Stimulated activated CD8-positive, alpha-beta memory T cell treated with anti-CD3 and anti-CD28 coated beads, Interleukin-4, amount 100 ng/mL, for 24 hours (primary cell): ENCODE measurements at regions not wholly inside any gene's neighbourhood (a gene's known extent, or its start where the extent isn't known, plus 50 kb on each side); places are given as distances from the start of the nearest gene placed in this dataset.
A peak's percentile ranks its signal among the peaks of the same experiment; 100 is the strongest.

ENCODE experiments used
- DNase-seq: peaks from one replicate; pipeline ENCODE4 v3.0.0-alpha.2; 2020; ENCODE audit warnings: low read depth

DNA sequence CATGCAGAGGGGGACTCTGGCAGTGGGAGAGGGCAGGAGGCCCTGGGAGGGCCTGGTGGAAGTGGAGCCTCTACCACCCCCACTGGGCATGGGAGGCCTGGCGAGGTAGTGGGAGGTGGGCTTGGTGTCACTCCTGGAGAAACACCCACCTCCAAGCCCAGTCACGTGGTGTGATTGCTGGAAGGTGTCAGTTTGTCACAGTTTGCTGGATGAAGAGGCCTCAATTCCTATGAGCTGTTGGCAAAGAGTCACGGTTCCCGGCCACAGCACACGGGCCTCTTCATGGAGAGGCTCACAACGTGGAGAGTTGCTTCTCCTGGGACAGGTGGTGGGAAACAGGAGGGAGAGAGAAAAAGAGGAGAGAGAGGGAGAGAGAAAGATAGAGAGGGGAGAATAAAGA is 684.1 kb upstream of the ARGLU1 start:
- no peak for DNase-seq

DNA sequence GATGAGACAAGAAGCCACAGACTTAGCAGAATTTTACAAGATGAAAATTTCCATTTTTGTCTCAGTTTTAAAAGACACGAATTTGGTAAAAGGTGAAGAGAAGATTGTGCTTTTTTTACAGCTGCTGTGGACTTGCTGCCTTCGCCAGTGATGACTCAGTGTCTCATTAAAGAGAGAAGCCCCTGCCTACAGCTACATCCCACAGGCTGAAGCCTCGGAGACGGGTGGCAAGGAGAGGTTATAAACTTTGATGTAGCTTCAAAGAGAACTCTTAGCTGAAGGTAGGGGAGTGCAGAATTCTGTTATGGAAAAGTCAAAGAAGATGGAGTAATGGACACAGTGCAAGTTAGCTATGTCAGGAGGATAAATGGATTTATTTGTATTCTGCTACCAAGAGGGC is 683.4 kb upstream of the ARGLU1 start:
- DNase-seq, result no peak

DNA sequence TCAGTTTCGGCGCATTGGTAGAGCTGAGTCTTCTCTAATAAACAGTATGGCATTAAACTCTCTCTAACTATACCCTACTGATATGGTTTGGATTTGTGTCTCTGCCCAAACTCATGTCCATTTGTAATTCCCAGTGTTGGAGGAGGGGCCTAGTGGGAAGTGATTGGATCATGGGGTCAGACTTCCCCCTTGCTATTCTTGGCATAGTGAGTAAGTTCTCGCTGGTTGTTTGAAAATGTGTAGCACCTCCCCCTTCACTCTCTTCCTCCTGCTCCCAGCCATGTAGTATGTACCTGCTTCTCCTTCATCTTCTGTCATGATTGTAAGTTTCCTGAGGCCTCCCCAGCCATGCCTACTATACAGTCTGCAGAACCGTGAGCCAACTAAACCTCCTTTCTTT is 682.7 kb upstream of the ARGLU1 start:
- DNase-seq, result no peak

DNA sequence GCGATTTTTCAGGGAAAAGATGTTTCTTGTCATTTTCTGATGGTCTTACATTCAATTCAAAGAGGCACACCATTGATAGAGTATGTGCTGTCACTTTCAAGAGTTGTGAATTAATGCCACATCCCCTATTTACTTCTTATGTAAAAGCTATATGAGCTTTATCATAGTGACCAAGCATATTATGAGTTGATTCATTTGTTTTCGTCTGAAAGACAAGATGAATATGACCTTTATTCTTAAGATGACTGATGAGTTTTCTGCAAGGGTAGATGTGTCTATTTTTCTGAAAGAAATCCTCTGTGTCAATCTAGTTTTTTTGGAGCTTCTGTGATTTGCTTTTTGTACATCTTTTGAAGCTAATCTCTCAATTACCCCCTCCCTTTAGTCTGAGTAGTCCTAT is 676.3 kb upstream of the ARGLU1 start:
- no peak for DNase-seq

DNA sequence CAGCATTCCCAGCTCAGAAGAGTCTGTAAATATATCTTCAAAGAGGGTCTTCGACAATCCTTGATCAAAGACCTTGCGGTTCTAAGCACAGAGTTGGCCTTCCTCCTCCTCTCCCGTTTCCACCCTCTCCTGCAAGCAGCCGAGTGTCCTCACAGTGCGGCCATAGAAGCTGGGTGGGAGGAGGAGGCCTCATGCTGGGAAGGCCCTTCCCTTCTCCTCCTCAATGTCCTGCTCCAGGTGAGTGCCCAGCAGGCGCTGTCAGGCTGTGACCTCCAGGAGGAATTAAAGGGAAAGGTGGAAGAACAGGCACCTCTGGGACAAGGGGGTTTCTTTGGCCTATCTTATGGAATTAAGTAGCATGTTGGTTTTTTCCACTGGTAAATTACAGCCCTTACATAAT is 674.2 kb upstream of the ARGLU1 start:
- no peak for DNase-seq

DNA sequence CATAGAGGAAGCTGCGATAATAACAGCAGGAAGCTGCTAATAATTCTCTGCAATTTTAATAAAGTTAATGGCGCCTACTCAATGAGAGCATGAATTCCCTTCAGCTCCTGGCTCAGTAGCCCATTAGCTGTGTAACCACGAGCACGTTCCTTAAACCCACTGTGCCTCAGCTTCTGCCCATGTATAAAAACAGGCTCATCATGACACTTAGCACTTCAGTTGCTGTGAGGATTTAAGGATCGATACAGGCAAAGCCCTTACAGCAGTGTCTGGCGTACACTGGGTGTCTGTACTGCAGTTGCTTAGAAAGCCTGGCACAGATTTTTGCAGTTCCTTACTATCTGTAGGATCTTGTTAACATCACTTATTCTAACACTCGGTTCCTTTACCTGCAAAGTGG is 673.4 kb upstream of the ARGLU1 start:
- no peak for DNase-seq

DNA sequence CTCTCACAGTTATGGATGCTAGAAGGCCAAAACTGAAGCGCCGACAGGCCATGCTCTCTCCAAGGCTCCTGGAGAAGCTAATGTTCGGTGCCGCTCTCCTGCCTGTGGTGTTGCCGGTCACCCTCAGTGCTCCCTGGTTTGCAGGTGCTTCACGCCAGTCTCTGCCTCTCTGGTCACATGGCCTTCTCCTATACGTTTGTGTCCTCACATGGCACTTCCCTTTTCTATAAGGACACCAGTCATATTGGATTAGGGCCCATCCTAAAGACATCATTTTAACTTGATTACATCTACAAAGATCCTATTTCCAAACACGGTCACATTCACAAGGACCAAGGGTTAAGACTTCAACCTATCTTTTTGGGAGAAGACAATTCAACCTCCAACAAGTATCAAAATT is 671.3 kb upstream of the ARGLU1 start:
- no peak for DNase-seq

DNA sequence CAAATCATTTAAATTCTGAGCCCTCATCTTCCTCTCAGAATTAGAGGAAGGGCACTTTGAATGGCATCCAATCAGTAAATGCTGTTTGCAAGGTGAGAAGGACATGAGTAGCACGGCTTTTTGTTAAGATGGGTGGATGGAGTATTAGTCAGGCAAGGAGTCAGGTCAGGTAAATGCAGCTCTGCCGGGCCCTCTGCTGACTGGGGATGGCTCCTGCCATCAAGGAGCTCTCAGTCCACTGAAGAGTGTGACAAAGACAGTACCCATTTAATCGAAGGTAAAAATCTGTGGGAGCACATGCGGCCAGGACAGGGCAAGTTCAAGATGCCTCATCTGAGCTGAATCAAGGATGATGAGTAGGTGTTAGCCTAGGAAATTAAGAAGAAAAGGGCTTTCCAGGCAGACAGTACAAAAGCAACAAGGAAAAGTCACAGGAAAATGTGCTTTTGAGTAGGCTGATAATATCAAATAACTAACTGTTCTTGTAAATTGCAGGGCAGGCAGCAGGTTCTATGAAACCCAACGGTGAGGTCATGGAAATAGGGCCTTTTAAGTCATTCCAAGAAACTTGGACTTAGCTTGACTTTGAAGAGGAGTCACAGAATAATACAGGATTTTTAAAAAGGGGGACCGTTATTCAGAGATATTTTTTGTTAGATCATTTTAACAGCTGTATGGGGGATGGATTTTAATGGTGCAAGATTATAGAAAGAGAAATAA is 670.5 kb upstream of the ARGLU1 start:
- no peak for DNase-seq

DNA sequence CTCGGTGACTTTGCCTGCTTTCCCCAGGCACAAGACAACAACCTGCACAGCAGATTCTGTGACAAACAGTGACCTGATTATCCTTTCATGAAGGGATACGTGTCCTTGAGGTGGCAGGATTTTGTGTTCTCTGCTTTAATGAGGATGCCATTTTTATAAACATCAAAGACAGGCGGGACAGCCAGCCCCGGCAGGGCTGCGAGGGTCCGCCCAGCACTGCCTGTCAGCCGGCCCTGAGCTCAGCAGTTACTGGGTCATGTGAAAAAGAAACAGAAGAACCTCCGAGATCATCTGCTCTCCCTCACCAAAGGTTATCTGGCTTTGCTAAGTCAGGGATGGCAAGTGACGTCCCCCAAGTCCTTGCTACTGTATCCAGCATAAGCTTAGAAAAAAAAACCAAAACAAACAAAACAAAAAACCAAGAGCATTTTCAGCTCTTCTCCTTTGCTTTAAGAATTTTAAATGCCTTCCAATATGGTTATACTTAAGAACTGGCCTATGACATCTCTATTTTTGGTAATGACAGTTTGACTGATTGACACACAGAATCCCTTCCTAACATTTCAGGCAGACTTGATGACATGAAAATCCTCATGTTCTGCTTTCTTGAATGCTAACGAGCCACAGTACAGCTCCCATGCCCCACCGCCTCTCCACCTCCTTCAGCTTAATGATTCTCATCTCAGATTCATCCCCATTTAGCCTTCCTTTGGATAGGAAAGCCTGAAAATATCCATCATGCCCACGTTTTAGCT is 666.6 kb upstream of the ARGLU1 start:
- no peak for DNase-seq

DNA sequence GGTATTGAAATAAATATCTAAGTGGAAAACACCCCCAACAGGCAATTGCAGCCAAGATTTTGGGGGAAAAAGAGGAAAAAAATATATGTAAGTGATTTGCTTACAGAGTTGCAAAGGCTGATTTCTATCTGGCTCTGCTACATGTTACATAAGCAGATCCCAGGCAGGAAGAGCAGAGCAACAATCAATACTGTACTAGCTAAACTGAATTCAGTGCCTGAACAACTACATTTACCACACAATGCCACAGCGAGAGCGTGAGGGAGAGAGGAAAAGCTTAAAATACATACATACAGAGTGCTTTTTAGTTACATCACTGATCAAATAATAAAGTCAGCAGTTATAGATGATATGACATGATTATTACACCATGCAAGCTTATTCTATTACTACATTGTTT is 665.6 kb upstream of the ARGLU1 start:
- DNase-seq, result no peak

DNA sequence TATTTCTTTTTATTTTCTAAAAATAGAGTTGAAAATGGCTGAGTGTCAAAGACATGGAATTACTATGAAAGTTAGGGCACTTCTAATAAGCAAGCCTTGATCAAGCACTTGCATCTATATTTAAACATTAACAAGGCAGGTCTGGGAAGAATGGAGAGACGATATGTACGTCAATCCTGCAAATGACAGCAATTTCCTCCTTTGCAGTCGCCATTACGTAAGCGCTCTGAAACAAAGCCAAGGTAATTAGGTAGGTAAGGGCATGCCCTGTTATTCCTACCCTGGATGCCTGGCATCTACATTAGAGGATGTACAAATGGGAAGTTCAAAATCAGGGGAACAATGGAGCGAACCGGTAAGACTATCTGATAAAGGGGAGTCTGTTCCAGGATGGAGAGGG is 664.0 kb upstream of the ARGLU1 start:
- no peak for DNase-seq

DNA sequence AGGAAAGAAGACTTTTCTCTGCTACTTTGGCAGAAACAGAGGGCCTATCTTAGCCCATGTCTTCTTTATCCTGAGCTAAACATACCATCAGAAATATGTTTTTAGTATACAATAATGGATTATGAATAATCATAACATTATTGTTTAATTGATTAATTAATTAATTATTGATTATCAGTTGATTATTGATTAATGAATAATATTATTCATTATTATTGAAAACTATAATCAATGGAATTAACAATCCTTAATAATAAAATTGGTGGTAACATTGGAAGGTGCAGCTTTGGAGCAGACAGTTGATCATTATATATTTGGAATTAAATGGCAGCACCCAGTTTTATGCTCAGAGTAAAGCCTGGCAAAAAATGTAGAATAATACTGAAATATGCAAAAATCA is 655.9 kb upstream of the ARGLU1 start:
- no peak for DNase-seq

DNA sequence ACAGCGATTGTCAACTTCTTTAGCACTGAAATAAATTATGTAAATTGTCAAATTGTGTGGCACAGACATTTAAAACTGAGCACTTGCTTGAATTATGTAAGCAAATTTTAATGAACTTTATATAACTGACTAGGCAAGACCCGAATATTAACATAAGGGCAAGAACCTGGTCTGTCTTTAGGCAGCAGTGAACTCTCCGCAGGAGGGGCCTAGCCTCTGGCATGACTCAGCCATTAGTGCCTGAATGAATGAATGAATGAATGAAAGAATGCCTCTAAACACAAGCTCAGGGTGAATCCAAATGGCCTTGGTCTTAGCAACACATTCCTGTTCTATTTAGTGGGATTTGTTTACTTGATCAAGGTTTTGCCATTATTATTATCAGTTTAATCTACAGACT is 654.7 kb upstream of the ARGLU1 start:
- no peak for DNase-seq

DNA sequence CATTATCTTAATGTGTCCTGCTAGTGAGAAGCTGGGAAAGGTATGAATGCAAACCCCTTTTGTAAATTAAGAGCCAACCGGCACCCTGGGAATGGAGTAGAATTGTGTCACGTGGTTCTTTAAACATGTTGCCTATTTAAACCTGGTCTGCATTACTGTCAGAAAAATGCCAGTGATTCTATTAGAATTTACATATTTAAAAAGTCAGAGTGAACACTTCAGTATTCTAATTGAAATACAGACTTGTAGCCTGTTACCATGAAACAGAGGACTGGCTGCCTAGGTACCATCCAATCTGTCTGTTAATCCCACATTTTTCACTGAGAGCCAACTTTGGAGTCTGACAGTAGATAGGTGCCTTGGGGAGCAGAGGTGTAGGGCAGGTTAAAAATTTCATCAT is 652.3 kb upstream of the ARGLU1 start:
- DNase-seq, result no peak

DNA sequence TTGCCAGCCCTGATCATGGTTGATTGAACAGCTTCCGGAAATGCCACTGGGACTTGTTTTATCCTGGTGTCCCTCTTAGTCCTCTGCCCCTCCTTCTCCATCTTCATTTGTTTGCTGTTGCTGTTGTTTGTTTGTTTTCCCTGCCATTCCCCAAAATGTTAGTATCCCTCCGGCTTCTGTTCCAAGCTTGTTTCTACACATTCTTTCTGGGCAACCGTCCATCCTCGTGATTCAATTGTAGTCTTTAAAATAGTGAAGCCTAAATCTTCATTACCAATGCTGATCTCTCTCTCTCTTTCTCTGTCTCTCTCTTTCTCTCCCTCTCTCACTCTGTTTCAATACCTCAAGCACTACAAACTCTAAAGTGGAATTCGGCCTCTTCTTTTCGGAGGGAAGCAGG is 649.3 kb upstream of the ARGLU1 start:
- DNase-seq, result no peak

DNA sequence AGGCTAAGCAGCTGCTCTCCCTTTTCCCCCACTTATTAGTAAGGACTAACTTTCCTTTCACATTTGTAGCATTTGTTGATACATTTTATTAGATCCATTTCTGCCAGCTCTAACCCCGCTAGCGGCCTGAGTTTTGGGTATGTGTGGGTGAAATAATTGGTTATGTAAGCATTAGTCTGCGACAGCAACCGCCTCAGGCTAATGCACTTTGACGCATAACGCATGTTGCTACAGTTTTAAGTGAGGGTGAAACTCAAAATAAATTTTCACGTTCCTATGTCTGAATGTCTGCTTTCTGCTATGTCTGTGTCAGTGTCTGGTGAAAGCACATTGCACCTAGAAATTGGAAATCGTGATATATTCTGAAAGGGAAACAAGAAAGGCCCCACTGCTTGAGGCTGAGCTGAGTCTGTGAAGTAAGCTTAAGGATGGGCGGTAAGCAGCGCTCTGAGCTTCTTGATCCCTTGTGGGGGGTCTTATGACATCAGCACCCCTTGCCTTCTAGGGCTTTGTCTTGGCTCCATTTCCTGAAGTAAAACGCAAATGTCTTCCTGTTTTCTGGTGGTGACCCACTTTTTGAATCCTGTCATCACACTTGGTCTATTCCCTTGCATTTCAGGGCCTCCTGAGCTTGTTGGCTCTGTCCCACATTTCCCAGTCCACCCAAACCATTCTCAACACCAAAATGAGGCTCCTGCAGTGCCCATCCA is 648.3 kb upstream of the ARGLU1 start:
- no peak for DNase-seq

DNA sequence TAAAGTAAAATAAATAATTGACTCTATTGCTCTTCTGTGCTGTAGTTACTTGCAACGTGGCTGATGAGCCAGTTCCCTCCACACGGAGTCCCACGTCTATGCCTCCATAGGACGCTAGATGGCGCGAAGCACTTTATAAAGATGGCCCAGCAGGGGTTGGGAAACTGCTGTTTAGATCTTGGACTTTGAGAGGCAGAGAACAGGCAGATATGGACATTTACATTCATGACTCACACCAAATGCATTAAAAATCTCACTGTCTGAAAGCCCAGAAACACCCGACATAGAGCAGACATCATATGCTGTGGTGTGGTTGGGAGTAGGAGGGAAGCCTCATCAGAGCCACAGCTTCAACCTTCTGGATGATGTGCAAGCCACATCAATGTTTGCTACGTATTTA is 643.1 kb upstream of the ARGLU1 start:
- peak; percentile 26 for DNase-seq

DNA sequence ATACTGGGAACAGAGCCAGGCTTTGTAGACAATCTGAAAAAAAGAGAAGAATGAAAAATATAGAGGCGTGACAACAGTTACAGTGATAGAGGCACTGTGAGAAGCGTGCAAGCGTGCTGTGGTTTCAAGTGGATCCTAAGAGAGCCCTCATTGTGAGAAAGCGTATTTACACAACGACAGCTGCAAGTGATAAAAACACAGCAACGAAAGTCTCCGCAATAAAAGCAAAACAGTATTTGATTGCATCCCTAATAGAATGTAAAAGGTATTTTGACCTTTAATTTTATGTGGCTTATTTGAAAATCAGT is 642.7 kb upstream of the ARGLU1 start:
- no peak for DNase-seq

DNA sequence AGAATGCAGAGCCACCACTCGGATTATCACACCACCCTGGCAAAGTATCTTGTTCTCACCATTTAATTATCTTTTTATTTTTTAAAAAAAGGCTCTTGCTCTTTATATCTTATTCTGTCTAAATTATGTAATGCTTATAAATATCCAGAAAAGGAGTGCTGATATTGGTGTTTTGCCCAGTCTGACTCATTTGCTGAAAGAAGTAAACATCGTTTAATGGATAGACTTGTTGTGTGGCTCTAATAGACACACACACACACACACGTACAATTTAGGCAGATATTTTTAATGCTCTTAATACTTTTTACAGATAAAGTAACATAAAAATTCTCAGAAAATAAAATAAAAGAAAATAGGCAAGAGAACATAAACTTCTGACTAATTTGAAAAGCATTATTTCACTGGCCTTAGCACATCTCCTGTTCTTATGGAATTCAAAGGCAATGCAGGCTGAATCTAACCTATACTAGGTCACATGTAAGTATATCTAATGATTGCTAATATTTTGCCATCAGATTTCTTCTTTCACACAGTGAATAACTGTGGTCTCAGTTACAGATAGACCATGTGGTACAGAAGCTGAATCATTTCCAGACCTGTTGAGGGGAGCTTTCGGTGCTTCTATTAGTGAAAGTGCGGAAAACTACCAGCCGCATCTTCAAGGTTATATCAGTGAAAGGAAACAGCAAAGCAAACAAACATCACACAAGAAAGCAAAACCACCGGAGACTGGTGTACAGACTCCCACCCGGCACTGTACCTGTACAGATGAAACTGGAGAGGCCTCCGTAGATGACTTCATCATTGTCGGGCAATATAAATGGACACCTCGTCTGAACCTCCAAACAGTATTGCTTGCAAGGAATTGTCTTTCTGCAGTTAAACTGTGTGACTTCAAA is 642.1 kb upstream of the ARGLU1 start:
- no peak for DNase-seq

DNA sequence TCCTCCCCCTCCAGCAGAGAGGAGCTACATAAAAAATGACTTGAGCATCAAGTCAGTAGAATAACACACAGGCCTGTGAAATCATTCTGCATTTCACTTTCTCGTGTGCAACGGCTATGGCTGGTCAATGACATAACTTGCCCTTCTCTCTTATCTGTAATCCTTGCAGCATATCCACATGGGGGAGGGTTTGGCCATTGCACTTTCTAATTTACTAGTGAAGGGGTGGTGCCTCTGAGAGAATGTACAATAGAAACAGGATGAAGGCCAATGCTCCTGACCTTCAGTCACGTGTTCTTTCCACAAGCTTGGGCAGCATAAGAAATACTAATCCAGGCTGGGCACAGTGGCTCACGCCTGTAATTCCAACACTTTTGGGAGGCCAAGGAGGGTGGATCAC is 641.0 kb upstream of the ARGLU1 start:
- no peak for DNase-seq

DNA sequence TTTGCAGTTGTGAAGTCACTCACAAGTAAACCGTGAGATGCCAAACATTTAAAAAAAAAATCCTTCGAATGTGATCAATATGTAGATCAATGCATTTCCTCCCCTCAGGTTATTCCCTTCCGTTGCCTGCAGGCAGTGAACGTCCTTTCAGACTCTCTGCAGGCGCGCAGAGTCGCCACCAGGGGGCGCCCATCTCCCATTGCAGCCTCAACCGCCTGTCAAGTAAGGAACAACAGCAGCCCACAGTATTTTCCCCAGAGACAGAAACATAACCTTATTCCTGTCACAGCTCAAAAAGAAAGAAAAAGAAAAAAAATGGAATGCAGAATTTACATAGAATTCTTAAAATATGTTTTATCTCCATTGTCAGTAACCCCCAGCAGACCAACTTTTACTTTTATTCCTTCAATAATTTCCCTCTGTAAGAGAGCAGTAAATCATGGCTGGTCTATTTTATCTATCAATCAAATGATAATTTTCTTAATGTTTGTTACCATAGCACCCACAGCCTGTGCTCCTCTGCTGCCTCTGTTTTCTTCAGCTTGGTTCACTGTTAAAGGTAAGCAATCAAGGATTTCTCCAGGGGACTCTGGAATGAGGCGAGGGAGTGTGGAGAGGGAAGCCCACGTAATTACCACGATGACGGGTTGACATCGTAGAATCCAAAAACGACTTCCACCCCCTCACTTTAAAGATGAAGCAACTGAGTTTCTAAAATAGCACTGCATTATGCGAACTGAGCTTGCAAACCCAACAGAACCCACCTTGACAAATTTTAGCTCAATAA is 637.6 kb upstream of the ARGLU1 start:
- DNase-seq, result peak; percentile 44
